NCI-H69 (cell line): ENCODE measurements at regions not wholly inside any gene's neighbourhood (a gene's known extent, or its start where the extent isn't known, plus 50 kb on each side); places are given as distances from the start of the nearest gene placed in this dataset.

Experiments used
- DNase-seq: peaks from one replicate; lab custom pipeline; 2025; lab: John Stamatoyannopoulos, UW

GRCh38 chr2:150047620-150048222 is 439.7 kb downstream of the RND3 start:
- DNase-seq, result peak; percentile 22

GRCh38 chr2:150046810-150047209 is 440.7 kb downstream of the RND3 start:
- peak; percentile 28 for DNase-seq

- DNase-seq, result no peak
Observed at GRCh38 chr2:150046211-150046610, 441.3 kb downstream of the RND3 start.

- no peak for DNase-seq
Observed at GRCh38 chr2:150045601-150046000, 441.9 kb downstream of the RND3 start.

GRCh38 chr2:150043172-150043500 is 444.3 kb downstream of the RND3 start:
- no peak for DNase-seq

- no peak for DNase-seq
Observed at GRCh38 chr2:150042500-150043171, 444.8 kb downstream of the RND3 start.

GRCh38 chr2:150041722-150042425 is 445.6 kb downstream of the RND3 start:
- no peak for DNase-seq

GRCh38 chr2:150036622-150037021 is 449.0 kb upstream of the MMADHC start:
- no peak for DNase-seq

GRCh38 chr2:150034665-150035064 is 447.1 kb upstream of the MMADHC start:
- no peak for DNase-seq

- DNase-seq, result no peak
Observed at GRCh38 chr2:150030436-150031190, 443.0 kb upstream of the MMADHC start.

- no peak for DNase-seq
Observed at GRCh38 chr2:150028322-150028721, 440.7 kb upstream of the MMADHC start.

GRCh38 chr2:150027164-150027563 is 439.6 kb upstream of the MMADHC start:
- peak; percentile 38 for DNase-seq

GRCh38 chr2:150023663-150024062 is 436.1 kb upstream of the MMADHC start:
- DNase-seq, result no peak

- no peak for DNase-seq
Observed at GRCh38 chr2:150023044-150023443, 435.5 kb upstream of the MMADHC start.

- DNase-seq, result no peak
Observed at GRCh38 chr2:150020937-150021673, 433.5 kb upstream of the MMADHC start.

GRCh38 chr2:150020221-150020620 is 432.6 kb upstream of the MMADHC start:
- DNase-seq, result no peak

- no peak for DNase-seq
Observed at GRCh38 chr2:150019063-150019462, 431.5 kb upstream of the MMADHC start.

- no peak for DNase-seq
Observed at GRCh38 chr2:150012986-150013385, 425.4 kb upstream of the MMADHC start.

- DNase-seq, result no peak
Observed at GRCh38 chr2:150011161-150011730, 423.7 kb upstream of the MMADHC start.

GRCh38 chr2:150008901-150009300 is 421.3 kb upstream of the MMADHC start:
- no peak for DNase-seq

- no peak for DNase-seq
Observed at GRCh38 chr2:150007815-150008430, 420.3 kb upstream of the MMADHC start.
